Ovary (tissue), 3 donors: ENCODE measurements at regions not wholly inside any gene's neighbourhood (a gene's known extent, or its start where the extent isn't known, plus 50 kb on each side); places are given as distances from the start of the nearest gene placed in this dataset.

Experiments
- POLR2A ChIP-seq: fragments of 450-650 bp; IDR thresholded peaks from one replicate; pipeline ENCODE4 v1.6.1; 2017; ENCODE audit warnings: antibody characterized with exemption, mild to moderate bottlenecking, moderate library complexity
- TF ChIP-seq, protein P1 (sequence below), 3 donors: fragments of 450-650 bp in 2 of 3; fragments of 200-600 bp in 1 of 3; IDR thresholded peaks; one replicate each; pipeline versions ENCODE4 v1.5.1 to v1.8.0; 2016 to 2022; ENCODE audit warnings: antibody characterized with exemption in 3 of 3, mild to moderate bottlenecking in 1 of 3
- donor health status: DM: no; HTN: no; CAD: no.

DNA sequence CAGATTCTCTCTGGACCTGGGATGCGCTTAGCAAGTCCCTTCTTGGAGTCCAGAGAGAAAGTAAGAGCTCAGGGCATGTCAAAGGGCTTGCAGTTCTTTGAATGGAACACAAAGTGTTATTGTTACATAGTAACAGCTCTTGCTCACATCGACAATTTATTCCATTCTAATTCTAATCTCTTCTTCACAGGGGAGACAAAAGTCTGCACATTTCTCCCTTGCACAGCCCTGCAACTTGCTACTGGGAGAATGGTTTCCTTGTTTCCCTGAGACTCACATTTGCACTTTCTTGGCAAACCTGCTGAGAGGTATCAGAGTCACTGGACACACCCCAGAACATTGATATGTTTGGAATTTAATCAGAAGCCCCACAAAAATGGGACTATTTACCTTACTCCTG lies 209.9 kb upstream of the IGF1 start:
- TF ChIP-seq, protein P1, sequence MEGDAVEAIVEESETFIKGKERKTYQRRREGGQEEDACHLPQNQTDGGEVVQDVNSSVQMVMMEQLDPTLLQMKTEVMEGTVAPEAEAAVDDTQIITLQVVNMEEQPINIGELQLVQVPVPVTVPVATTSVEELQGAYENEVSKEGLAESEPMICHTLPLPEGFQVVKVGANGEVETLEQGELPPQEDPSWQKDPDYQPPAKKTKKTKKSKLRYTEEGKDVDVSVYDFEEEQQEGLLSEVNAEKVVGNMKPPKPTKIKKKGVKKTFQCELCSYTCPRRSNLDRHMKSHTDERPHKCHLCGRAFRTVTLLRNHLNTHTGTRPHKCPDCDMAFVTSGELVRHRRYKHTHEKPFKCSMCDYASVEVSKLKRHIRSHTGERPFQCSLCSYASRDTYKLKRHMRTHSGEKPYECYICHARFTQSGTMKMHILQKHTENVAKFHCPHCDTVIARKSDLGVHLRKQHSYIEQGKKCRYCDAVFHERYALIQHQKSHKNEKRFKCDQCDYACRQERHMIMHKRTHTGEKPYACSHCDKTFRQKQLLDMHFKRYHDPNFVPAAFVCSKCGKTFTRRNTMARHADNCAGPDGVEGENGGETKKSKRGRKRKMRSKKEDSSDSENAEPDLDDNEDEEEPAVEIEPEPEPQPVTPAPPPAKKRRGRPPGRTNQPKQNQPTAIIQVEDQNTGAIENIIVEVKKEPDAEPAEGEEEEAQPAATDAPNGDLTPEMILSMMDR (IDR thresholded peaks at IDR 0.05): no peak
- no peak for TF ChIP-seq POLR2A
